Peyer's patch (tissue), 4 donors: ENCODE measurements at regions not wholly inside any gene's neighbourhood (a gene's known extent, or its start where the extent isn't known, plus 50 kb on each side); places are given as distances from the start of the nearest gene placed in this dataset.

Experiments
- DNase-seq, 3 donors: peaks; one replicate each; pipeline ENCODE4 v3.0.0-alpha.2; 2017 to 2019
- H3K27ac ChIP-seq, 4 donors: fragments of 200-600 bp; sonication (generic); one replicate each; pipeline ENCODE4 v1.5.1; 2016 to 2019
- H3K27me3 ChIP-seq, 2 donors: fragments of 200-600 bp; sonication (generic); one replicate each; pipeline ENCODE4 v1.5.1; 2019
- H3K36me3 ChIP-seq, 3 donors: fragments of 200-600 bp; sonication (generic); one replicate each; pipeline ENCODE4 v1.5.1; 2016 to 2019
- H3K4me1 ChIP-seq, 4 donors: fragments of 200-600 bp; sonication (generic); one replicate each; pipeline ENCODE4 v1.5.1; 2016 to 2019
- H3K4me3 ChIP-seq, 4 donors: fragments of 200-600 bp; sonication (generic); 1 replicate in 3 of 4; 2 replicates in 1 of 4; pipeline ENCODE4 v1.5.1; 2016 to 2019; ENCODE audit warnings: mild to moderate bottlenecking in 1 of 4
- H3K9me3 ChIP-seq, 4 donors: fragments of 200-600 bp; sonication (generic); one replicate each; pipeline ENCODE4 v1.5.1; 2016 to 2019; ENCODE audit warnings: mild to moderate bottlenecking in 1 of 4
- POLR2A ChIP-seq, 2 donors: fragments of 450-650 bp; IDR thresholded peaks; one replicate each; pipeline ENCODE4 v1.5.1; 2017; ENCODE audit warnings: antibody characterized with exemption in 2 of 2, mild to moderate bottlenecking in 2 of 2, moderate library complexity in 2 of 2
- TF ChIP-seq, protein P1 (sequence below), 6 experiments: fragments of 450-650 bp in 4 of 6; fragments of 200-600 bp in 2 of 6; sonication (generic) in 1 of 6; IDR thresholded peaks; one replicate each; pipeline ENCODE4 v1.5.1; 2017 to 2019; ENCODE audit warnings: antibody characterized with exemption in 6 of 6, mild to moderate bottlenecking in 3 of 6, moderate library complexity in 1 of 6

- Histone ChIP-seq H3K9me3 (no peaks in the 10 kb centered on the region), H3K4me3 (no peak overlapping the region), H3K36me3 (no peaks in the 10 kb centered on the region), H3K27ac (no peak overlapping the region), H3K4me1 (no peaks in the 10 kb centered on the region), H3K27me3 (no peaks in the 10 kb centered on the region)
- TF ChIP-seq, protein P1, sequence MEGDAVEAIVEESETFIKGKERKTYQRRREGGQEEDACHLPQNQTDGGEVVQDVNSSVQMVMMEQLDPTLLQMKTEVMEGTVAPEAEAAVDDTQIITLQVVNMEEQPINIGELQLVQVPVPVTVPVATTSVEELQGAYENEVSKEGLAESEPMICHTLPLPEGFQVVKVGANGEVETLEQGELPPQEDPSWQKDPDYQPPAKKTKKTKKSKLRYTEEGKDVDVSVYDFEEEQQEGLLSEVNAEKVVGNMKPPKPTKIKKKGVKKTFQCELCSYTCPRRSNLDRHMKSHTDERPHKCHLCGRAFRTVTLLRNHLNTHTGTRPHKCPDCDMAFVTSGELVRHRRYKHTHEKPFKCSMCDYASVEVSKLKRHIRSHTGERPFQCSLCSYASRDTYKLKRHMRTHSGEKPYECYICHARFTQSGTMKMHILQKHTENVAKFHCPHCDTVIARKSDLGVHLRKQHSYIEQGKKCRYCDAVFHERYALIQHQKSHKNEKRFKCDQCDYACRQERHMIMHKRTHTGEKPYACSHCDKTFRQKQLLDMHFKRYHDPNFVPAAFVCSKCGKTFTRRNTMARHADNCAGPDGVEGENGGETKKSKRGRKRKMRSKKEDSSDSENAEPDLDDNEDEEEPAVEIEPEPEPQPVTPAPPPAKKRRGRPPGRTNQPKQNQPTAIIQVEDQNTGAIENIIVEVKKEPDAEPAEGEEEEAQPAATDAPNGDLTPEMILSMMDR (IDR thresholded peaks at IDR 0.05): no peak
- TF ChIP-seq POLR2A (IDR thresholded peaks at IDR 0.05): no peak
- no peak for DNase-seq
These were observed 403.1 kb downstream of the BCL11B start for GRCh38 chr14:98868866-98869265.

GRCh38 chr14:98871796-98872195 lies 400.2 kb downstream of the BCL11B start:
- TF ChIP-seq, protein P1 (IDR thresholded peaks at IDR 0.05): no peak
- TF ChIP-seq POLR2A (IDR thresholded peaks at IDR 0.05): no peak
- H3K4me1 ChIP-seq: no peaks in the 10 kb centered on the region

DNA sequence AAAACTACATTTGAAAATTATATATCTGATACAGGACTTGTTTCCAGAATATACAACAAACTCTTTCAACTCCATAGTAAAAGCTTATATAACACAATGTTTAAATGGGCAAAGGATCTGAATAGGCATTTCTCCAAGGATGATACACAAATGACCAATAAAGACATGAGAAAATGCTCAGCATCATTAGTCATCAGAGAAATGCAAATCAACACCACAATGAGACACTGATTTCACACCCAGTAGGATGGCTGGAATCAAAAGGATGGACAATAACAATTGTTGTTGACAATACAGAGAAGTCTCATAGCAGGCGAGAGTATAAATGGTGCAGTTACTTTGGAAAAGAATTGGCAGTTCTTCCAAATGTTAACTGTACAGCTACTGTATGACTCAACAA lies 394.9 kb downstream of the BCL11B start:
- Histone ChIP-seq H3K9me3 (no peaks in the 10 kb centered on the region), H3K27ac (no peak overlapping the region), H3K27me3 (no peaks in the 10 kb centered on the region), H3K4me3 (no peak overlapping the region), H3K36me3 (no peaks in the 10 kb centered on the region), H3K4me1 (no peaks in the 10 kb centered on the region)
- no peak for TF ChIP-seq POLR2A (IDR thresholded peaks at IDR 0.05)
- TF ChIP-seq, protein P1 (IDR thresholded peaks at IDR 0.05): no peak
- no peak for DNase-seq

More at GRCh38 chr14:98871796-98872195, 400.2 kb downstream of the BCL11B start:
- H3K9me3 ChIP-seq: no peaks in the 10 kb centered on the region
- H3K27ac ChIP-seq: no peak overlapping the region
- H3K4me3 ChIP-seq: no peak overlapping the region
- no peaks in the 10 kb centered on the region for H3K36me3 ChIP-seq
- no peaks in the 10 kb centered on the region for H3K27me3 ChIP-seq
- no peak for DNase-seq

DNA sequence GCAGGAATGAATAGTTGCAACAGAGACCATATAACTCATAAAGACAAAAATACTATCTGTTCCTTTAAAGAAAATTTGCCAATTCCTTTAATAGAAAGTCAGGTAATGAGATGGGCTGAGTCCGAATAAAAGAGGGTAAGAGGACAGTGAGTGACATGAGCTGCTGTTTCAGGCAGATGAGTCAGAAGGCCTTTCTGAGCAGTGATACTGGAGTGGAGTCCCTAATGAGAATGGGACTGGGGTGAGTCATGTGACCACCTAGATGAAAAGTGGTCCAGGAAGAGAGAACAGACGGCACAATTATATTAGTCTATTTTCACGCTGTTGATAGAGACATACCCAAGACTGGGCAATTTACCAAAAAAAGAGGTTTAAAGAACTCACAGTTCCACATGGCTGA lies 393.7 kb downstream of the BCL11B start:
- no peaks in the 10 kb centered on the region for H3K4me1 ChIP-seq
- DNase-seq: no peak
- TF ChIP-seq POLR2A (IDR thresholded peaks at IDR 0.05): no peak
- TF ChIP-seq, protein P1 (IDR thresholded peaks at IDR 0.05): no peak
- no peak overlapping the region for H3K4me3 ChIP-seq
- H3K27ac ChIP-seq: no peak overlapping the region
- H3K36me3 ChIP-seq: no peaks in the 10 kb centered on the region
- no peaks in the 10 kb centered on the region for H3K9me3 ChIP-seq
- H3K27me3 ChIP-seq: no peaks in the 10 kb centered on the region

DNA sequence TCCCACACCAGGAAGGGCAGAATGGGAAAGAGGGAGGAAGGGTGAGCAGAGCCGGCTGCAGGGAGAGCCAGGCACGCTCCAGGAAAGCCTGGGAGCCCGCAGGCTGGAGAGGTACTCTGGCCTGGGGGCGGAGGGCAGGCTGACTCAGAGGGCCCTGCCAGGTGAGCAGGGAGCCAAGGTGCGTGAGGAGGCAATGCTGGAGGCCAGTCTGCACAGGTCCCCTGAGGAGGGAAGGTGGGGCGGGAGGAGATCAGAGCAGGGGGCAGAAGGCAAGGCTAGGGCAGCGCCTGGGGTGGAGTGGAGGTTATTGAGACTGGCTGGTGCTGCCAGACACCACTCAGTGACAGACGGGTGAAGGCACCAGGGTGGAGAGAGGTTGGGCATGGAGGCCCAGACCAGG lies 385.0 kb downstream of the BCL11B start:
- H3K36me3 ChIP-seq: no peaks in the 10 kb centered on the region
- peaks cover 0 to 12% (median 0%) of the 10 kb centered on the region in 4 donors for H3K4me1 ChIP-seq
- DNase-seq: peak in 2 of 3 donors; percentile 90 to 92
- TF ChIP-seq, protein P1 (IDR thresholded peaks at IDR 0.05): no peak
- TF ChIP-seq POLR2A (IDR thresholded peaks at IDR 0.05): peak in 1 of 2 donors; percentile 7
- H3K4me3 ChIP-seq: no peak overlapping the region
- H3K27ac ChIP-seq: peak overlapping the region in 2 of 4 donors; percentile 42 to 66
- no peaks in the 10 kb centered on the region for H3K27me3 ChIP-seq
- H3K9me3 ChIP-seq: no peaks in the 10 kb centered on the region

DNA sequence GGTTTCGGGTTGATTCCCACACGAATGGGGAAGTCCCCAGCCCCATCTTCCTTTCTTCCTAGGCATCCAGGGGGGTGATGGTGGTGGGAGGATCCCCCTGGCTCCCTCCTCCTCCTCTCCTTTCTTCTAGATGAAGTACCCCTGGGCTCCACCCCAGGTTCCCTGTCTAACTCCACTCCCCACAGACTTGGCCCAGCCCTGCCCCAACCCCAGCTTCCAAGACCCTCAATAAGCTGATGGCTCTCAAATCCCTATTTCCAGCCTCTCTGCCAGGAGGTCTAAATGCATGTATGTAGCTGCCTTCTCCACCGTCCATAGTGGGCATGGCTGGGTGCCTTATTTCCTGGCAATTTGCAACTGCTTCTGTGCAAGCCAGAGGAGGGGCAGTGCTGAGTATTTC lies 383.7 kb downstream of the BCL11B start:
- H3K27me3 ChIP-seq: no peaks in the 10 kb centered on the region
- DNase-seq: peak in 1 of 3 donors; percentile 11
- H3K4me3 ChIP-seq: no peak overlapping the region
- H3K36me3 ChIP-seq: no peaks in the 10 kb centered on the region
- no peak overlapping the region for H3K27ac ChIP-seq
- peaks cover 0 to 12% (median 0%) of the 10 kb centered on the region in 4 donors for H3K4me1 ChIP-seq
- TF ChIP-seq POLR2A (IDR thresholded peaks at IDR 0.05): no peak
- TF ChIP-seq, protein P1 (IDR thresholded peaks at IDR 0.05): no peak
- no peaks in the 10 kb centered on the region for H3K9me3 ChIP-seq
